ENCODE measurements at regions not wholly inside any gene's neighbourhood (a gene's known extent, or its start where the extent isn't known, plus 50 kb on each side); places are given as distances from the start of the nearest gene placed in this dataset.
"Not testable (repeated sequence)": the region's sequence is repeated elsewhere in the genome, so short reads cannot be mapped to it uniquely, and the experiment has no call there.

- DNase-seq = no peak
These were observed 97.6 kb downstream of the MYCN start for GRCh38 chr2:16037808-16038457.

- no peak for DNase-seq
These were observed 96.6 kb downstream of the MYCN start for GRCh38 chr2:16036951-16037350.

GRCh38 chr2:16035747-16036745 is 95.7 kb downstream of the MYCN start:
- DNase-seq = no peak

- no peak for DNase-seq
These were observed 94.8 kb downstream of the MYCN start for GRCh38 chr2:16034975-16035746.

- DNase-seq = no peak
These were observed 94.0 kb downstream of the MYCN start for GRCh38 chr2:16034151-16034974.

- DNase-seq = no peak
These were observed 92.6 kb downstream of the MYCN start for GRCh38 chr2:16033032-16033293.

- DNase-seq = no peak
These were observed 92.1 kb downstream of the MYCN start for GRCh38 chr2:16032282-16033031.

GRCh38 chr2:16031848-16032159 is 91.5 kb downstream of the MYCN start:
- no peak for DNase-seq

- DNase-seq = no peak
These were observed 90.9 kb downstream of the MYCN start for GRCh38 chr2:16031058-16031847.

GRCh38 chr2:16030206-16031057 is 90.1 kb downstream of the MYCN start:
- no peak for DNase-seq

GRCh38 chr2:16028644-16029043 is 88.3 kb downstream of the MYCN start:
- DNase-seq = no peak

GRCh38 chr2:16026816-16027501 is 86.6 kb downstream of the MYCN start:
- DNase-seq = no peak

GRCh38 chr2:16025876-16026640 is 85.7 kb downstream of the MYCN start:
- no peak for DNase-seq

- no peak for DNase-seq
These were observed 85.0 kb downstream of the MYCN start for GRCh38 chr2:16025211-16025875.

- DNase-seq = not testable (repeated sequence)
These were observed 84.3 kb downstream of the MYCN start for GRCh38 chr2:16024628-16025027.

- no peak for DNase-seq
These were observed 83.4 kb downstream of the MYCN start for GRCh38 chr2:16023506-16024360.

- no peak for DNase-seq
These were observed 82.3 kb downstream of the MYCN start for GRCh38 chr2:16022548-16023240.

Data from GF-D8 (cell line).